ENCODE measurements at regions not wholly inside any gene's neighbourhood (a gene's known extent, or its start where the extent isn't known, plus 50 kb on each side); places are given as distances from the start of the nearest gene placed in this dataset.
A peak's percentile ranks its signal among the peaks of the same experiment; 100 is the strongest.

DNA sequence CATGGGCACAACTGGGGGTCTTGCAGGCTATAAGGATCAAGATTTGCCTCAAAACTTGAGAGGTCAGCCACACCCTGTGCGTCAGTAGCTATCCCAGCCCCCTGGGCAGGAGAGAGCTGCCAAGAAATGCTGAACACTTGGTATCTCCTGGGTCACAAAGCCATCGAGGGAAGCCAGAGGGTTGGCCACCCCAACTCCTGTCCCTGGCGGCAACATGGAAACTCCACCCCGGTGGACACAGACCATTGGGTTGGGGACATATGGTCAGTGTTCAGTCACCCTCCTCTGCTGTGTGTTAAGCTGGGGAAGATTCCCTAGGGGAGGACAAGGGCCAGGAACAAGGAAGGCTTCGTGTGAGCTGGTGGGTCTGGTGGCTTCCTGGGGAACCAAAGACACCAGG, 140.6 kb downstream of the C5orf15 start:
- peak; percentile 14 for DNase-seq

DNA sequence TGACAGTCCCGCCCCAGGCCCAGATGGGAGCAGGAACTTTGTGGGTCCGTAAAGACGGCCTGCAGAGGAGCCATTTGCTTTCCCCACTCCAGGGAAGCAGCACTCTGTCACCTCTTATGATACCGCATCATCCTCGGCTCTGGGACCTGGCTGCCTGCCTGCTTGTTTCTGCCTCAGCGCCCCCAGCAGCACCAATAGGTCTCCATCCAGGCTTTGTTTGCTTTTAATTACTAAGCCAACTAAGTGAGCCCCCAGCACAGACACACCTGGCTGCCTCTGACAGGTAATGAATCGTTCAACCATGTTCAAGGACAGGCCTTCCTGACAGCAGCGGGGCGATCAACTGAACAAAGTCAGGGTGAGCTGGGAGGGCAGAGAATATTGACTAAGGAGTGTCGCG, 141.4 kb downstream of the C5orf15 start:
- peak; percentile 76 for DNase-seq

DNA sequence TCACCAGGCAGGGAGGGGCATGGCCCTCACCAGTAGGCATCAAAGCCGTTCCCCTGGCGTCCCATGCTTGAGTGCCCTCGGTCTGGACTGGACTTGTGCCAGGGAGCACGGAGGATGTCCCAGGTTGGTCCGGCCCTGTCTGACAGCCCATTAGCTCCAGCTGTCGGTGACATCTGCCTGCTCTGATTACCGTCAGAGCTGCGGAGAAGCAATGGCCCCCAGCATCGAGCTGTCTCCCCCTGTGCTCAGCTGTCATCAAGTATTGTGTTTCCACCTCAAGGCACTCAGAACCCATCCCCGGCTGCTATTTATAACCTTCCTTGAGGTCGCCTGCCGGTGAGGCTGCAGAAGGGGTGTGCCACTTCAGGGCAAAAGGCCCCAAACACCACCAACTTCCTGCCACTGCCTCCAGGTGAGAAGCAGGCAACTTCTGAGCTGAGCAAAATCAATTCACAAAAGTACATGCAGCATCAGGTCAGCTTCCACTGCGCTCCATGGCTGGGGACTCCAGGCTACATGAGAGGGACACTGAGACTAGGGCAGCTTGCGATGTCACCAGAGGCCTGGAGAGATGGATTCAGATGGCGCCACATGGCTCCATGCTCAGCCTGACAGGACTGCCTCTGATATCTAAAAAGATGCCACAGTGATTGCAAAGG, 142.7 kb downstream of the C5orf15 start:
- DNase-seq: peak; percentile 97

DNA sequence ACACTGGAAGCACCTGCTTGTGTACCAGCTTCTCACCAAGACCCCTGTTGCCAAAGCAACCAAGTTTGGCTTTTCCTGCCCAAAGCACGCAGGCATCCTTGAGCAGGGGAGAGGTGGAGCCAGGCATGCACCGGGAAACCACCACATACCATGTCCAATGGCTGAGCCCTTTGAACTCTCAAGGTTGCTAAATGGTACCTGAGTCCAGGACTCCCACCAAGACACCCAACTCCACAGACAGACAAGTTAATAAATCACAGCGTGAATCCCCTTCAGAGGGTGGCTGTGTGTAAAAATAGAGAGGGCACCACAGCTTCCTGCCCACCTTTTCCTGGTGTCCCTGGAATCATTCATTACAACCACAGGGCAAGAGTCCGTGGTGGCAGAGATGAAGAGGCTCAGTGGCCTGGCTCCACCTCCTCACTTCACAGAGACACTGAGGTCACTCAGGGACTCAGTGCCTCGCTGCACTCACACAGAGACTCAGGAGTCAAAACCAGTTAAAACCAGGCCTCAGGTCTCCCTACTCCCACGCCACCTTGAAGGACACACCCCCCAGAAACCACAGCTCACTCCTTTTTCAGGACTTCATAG, 143.7 kb downstream of the C5orf15 start:
- peak; percentile 43 for DNase-seq

DNA sequence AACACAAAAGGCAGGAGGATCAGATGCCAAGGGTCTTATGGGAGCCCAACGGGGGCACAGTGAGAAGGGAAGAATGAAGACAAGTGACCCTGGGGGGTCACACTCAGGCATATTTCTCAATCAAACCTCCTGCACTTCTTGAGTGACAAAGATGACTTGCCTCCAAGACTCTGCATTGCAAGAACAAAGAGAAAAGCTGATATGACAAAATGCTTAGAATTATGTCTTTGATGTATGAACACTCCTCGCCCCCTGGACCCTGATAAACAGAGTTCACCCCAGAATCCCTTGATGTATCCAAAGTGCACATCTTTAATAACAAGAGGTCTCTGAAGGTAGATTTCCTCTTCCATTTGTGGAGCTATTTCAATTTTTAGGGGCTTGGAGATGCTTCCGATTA, 146.5 kb downstream of the C5orf15 start:
- no peak for DNase-seq

DNA sequence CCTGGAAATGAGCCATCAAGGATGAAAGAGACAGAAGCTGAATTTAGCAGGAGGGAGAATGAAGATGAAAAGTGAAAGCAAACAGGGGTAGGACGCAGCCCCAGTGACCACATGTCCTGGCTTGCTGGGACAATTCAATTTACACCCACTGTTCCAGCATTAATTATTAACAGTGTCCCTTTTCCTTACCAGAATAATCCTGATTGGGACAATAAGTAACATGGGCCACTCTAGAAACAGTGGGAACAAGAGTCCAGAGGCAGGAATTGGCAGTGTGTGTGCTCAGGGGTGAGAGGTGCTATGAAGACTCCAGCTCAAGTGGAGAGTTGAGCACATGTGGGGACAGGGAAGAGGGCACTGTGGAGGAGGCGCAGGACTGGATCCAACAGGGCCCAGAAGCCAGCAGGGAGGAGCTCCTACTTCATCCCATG, 147.1 kb downstream of the C5orf15 start:
- DNase-seq: peak; percentile 35

DNA sequence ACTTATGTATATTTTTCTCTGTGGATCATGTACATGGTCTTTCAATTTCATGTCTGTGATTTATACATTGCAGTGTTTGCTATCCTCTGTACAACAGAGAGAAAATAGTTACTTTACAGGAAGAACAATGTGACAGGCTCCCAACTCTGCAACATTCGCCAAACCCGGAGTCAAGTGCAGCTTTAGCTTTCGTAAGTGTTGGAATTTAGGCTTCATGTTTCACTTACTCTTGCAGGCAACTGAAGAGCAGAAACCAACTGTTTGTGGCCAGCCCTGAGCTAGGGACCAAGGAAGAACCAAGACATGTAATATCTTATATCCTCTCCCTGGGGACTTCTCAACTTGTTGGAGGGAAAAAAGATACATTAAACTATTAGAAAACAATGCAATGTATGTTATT, 147.9 kb downstream of the C5orf15 start:
- peak; percentile 79 for DNase-seq

DNA sequence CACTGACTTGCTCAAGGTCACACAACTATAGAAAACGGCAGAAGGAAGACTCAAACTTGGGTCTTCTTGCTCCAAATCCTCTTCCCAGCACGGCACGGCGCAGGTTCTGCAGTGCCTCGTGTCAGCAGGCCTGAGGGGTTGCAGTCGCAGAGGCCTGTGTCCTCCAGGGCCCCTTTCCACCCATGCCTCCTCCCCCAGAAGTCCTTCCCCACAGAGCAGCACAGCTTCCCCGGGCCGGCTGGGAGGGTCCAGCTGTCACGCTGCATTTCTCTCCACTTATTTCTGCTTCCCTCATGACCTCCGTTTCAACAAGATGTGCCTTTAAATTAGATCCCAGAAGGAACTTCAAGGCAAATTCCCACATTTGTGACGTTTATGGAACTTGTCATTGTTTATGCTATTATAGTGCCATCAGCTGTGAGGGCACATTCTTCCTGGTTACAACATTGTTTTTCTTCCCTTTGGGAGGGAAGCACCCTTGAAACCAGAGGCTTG, 148.4 kb downstream of the C5orf15 start:
- DNase-seq: no peak

DNA sequence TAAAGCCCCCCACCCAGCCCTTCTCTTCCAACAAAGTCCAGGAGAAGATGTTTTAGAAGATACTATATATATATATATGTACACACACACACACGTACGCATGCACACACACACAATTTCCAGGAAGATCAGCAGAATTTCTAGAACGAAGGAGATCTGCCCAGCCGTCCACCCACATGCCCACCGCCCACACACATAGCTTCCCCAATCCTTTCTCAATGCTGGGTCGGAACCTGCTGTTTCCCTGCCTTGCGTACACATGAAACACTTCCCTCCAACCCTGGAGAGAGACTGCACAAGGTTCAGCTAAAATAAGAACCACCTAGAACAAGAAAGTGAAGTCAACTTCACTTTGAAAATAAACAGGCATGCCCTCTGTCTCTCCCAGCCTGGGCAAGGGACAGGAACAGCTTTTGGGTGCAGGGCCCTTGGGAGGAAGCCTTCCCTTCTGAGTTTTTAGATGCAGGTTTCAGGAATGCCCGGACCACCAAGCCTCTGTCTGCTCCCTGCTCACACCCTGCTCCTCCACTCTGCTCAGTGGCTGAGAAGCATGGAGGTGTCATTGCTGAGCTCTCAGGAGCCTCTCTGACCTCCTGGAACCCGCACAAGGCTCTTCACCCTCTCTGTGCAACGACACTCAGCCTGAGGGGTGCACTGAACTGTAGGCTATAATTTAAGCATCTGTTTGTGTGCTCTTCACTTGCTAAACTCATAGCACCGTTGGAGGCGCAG, 149.4 kb downstream of the C5orf15 start:
- DNase-seq: no peak

DNA sequence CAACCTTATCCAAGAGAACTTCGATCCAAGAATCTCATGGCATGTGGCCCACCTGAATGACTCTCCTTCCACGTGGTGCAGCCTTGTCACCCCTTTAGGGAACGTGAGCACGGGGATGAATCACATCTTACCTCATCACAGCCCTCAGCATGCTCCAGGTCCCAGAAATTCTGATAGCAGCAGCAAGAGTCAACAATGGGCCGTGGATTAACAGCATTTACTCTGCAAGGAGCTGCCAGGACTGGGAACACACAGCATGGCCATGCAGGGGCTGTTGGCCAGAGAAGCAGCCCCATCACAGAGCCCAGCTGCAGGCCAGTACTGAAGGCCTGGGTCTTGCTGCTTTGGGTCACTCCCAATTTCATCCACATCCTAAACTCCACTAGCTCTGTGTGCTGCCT, 150.4 kb downstream of the C5orf15 start:
- DNase-seq: no peak

DNA sequence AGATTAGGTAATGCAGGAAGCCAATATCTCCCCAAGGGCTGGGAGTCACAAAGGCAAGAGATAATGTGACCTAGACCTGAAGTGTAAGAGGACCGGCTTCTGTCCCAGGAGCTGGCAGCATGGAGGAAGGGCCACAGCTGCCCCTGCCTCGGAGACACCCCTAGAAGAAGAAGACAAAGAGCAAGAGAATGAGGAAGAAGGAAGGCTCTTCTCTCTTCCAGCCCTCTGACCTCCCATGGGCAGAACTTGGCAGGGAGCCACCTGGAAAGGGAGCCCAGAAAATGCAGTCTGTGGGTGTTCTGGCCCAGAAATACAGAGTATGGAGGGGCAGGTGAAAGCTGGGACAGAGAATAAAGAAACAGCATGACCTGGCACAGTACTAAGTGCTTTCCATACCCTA, 151.0 kb downstream of the C5orf15 start:
- no peak for DNase-seq

DNA sequence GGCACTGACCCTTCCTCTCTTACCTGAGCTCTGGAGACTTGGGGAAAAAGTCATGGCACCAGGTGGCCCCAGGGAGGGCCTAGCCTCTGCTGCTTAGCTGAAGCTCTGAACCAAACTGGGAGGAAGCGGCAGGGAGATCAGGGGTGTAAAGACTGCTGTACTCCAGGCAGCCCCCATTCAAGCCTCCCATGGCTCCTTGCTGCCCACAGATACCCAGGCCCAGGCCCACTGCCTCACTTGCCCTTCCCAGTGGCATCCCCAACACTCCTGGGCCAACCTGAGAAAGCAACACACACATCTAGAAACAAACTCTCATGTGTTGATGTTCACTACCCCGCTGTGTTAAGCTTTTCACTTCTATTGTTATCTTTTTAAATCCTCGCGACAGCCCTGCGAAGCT, 151.6 kb downstream of the C5orf15 start:
- DNase-seq: no peak

DNA sequence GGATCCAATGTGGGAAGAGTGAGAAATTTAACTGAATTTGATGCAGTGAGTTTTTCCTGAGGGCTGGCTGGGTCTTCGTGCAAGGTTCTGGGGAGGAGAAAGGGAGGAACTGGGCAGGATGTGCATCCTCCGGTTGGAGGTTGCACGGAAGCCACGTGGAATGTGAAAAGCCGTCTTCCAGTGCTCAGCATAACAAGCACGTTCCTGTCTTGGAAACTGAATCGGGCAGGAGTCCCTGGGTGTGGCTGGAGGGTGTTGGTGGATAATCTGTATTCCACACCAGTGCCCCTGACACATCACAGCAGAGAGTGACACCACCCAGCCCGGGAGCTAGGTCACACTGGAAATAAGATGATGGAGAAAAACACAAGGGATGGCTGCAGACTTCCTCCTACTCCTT, 154.3 kb downstream of the C5orf15 start:
- DNase-seq: peak; percentile 23

DNA sequence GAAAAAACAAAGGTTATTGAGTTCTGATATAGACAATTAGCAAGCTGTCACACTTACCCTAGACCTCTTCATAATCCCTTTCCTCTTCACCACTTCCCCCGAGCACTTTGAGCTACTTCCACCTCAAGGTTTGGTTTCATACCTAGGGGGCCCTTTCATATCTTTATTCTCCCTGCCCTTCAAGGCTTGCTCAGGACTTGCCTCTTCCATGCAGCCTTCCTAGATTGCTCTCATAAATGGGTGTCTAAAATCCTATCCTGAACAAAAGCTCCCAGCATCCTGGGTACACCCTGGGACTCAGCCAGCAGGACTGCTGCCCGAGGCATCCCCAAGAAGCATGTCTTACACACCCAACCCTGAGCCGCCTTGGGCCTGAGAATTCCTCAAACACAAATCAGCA, 157.3 kb downstream of the C5orf15 start:
- DNase-seq: no peak

DNA sequence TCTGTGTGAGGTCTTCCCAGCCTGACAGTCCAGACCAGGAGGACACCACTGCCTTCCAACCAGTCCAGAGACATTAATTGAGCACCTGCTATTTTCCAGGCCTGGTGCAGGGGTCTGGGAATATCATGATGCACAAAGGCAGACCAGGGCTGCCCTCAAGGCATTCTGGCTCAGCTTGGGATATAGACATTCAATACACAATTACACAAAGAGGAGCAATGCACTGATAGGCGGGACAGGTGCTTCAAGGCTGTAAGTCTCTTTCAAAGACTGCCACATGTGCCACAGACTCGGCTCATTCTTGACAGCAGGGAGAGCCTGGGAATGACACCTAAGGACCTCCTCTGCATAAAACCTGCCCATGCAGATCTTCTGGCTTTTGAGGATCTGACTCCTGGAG, 158.6 kb downstream of the C5orf15 start:
- no peak for DNase-seq

DNA sequence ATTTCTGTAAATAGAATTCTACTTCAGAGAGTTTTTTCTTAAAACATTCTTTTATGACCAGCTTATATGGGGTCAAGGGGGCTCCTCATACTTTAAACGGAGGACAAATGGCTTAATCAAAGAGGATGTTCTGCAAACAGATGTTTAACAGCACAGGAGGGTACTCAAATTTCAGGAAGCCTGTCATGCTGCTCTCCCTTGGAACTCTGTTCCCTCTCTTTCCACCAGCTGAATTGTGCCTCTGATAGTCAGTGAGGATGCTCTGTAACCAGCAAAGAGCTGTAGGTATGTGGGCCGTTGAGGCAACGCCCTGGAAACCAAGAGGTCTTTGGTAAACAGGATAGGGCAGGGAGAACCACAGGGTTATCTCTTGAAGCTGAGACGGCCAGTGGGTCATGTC, 161.1 kb downstream of the C5orf15 start:
- no peak for DNase-seq

DNA sequence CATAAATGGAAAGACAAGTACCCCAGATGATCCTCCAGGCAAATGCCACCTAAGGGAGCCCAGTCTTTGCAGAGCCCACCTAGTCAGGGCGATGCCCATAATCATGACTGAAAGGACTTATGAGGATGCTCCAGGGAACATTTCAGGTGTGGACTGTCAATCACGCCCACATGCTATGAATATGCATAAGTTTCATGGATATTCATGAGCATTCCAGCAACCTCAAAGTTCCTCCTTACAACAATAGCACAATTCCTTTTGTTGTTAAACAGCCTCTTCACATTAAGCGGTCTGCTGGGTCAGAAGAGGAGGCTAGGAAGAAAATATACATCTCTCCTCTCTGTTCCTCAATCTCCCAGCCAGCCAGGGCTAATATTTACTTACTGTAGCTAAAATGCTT, 161.6 kb downstream of the C5orf15 start:
- DNase-seq: no peak

DNA sequence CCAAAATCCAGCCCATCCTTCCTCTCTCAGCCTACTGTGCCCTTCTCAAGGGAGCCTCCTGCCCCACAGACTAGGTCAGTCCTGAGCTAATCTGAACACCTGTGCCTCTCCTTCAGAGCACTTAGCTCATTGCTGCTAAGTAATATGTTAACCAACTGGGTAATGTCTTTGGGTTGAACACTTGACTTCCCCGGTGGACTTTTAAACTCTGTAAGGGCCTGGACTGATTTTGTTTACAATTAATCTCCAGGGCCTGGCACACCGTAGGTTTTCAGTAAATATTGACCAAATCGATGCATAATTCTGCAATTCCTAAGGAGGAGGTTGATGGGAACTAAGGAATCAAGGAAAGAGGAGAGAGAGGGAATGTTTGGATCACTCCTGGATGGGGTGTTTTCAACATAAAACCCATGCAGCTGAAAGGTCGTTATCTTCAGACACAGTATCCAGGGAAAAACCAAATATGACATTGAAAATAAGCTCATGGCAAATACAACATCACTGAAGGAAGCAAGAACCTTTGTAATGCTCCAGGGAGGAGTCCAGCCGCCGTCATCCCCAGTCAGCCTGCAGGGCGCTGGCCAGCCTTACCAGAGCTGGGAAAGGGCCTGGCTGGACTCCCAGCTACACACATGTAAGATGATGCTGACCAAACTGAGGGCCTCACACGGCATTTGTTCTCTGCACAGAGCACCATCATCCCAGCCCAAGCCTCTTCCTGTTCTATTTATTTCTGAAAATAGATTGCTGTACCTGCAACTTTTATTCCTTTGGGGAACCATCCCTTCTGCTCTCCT, 166.3 kb downstream of the C5orf15 start:
- peak; percentile 16 for DNase-seq

DNA sequence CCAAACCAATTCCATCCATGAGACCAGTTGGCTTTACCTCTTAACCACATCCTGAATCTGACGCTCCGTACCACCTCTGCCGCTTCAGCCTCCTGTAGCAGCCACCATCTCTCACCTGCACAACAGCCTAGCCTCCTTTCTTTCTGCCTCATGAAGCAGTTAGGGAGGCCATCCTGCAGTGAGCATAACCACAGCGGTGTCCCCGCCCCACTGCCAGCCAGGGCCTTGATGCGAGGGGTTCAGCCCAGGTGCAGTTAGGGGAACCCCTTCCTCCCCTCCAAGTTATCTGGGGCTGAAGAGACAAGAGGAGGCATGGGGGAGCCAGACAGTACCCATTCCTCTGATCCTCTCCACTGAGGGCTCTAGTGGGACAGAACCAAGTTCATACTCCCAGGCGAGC, 167.0 kb downstream of the C5orf15 start:
- DNase-seq: no peak

DNA sequence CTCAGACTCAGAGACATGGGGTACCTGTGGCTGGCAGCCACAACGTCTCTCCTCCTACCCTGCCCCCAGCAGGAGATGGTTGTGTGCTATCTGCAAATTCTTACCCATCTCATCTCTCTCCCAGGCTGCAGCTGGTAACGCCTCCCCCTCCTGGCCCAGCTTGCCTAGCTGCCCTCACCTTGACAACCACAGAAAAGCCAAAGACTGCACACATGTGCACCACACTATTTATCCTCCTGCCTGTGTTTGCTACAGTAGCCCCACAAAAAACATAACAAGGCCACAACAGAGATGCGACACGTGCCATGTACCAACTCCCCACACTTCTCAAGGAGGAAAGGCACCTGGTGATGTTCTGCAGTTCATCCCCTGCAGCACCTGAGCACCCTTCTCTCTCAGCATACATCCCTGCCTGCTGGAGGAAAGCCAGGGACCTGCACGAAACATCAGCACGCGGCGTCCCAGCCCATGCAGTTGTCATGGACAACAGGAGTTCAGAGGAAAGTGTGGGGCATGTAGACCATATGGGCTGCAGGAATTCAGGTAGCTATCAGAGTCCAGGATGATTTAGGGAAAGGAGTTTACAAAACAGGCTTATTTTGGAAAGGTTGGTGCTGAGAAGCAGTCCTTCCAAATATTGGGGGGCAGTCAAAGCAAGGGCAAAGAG, 168.7 kb downstream of the C5orf15 start:
- DNase-seq: no peak

DNA sequence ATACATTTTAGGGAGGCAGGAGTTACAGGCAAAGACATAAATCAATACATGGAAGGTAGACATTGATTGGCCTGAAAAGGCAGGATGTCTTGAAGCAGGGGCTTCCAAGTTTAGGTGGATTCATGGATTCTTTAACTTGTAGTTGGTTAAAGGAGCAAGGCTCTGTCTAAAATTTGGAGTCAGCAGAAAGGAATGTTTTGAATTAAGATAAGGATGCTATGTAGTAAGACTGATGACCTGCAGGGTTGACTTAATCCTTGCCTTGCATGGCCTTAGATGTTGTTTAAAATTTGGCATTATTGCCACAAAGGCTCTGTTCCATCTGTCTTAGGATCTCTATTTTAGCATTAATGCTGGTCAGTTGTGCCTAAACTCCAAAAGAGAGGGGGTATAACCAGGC, 171.3 kb downstream of the C5orf15 start:
- DNase-seq: no peak

DNA sequence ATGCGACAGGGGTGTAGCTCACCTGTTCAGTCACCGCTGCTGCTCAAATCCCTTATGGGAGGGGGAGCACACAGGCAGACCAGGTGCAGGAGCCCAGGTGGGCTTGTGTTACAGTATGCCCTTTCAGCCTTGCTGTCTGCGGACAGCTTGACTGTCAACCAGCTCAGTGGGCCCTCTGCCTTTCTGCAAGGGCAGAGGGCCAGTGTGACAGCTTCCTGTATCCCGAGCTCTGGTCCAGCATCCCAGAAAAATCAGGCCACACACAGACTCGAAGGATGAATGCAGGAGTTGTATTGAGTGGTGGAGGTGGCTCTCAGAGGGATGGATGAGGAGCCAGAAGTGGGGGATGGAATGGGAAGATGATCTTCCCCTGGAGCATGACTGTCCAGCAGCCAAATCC, 172.2 kb downstream of the C5orf15 start:
- DNase-seq: no peak

All from eye (tissue), 1 donor.